ENCODE measurements at regions not wholly inside any gene's neighbourhood (a gene's known extent, or its start where the extent isn't known, plus 50 kb on each side); places are given as distances from the start of the nearest gene placed in this dataset.

- TF ChIP-seq NFIC (IDR thresholded peaks at IDR 0.05), result no peak
- TF ChIP-seq, protein P1, sequence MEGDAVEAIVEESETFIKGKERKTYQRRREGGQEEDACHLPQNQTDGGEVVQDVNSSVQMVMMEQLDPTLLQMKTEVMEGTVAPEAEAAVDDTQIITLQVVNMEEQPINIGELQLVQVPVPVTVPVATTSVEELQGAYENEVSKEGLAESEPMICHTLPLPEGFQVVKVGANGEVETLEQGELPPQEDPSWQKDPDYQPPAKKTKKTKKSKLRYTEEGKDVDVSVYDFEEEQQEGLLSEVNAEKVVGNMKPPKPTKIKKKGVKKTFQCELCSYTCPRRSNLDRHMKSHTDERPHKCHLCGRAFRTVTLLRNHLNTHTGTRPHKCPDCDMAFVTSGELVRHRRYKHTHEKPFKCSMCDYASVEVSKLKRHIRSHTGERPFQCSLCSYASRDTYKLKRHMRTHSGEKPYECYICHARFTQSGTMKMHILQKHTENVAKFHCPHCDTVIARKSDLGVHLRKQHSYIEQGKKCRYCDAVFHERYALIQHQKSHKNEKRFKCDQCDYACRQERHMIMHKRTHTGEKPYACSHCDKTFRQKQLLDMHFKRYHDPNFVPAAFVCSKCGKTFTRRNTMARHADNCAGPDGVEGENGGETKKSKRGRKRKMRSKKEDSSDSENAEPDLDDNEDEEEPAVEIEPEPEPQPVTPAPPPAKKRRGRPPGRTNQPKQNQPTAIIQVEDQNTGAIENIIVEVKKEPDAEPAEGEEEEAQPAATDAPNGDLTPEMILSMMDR (IDR thresholded peaks at IDR 0.05 in 2 of 3, conservative IDR thresholded peaks at IDR 0.05 in 1 of 3; ENCODE audit: insufficient read depth in 2 of 3, low read depth in 1 of 3, low read length in 3 of 3), result no peak
- no peak for TF ChIP-seq MYC (IDR thresholded peaks at IDR 0.05; ENCODE audit: low read depth, low read length)
- no peak for TF ChIP-seq MYC (CRISPR knock-in tag; IDR thresholded peaks at IDR 0.05; ENCODE audit: borderline replicate concordance, low read depth)
- TF ChIP-seq ESRRA (IDR thresholded peaks at IDR 0.05; ENCODE audit: borderline replicate concordance, low read depth), result no peak
- no peak for TF ChIP-seq ZNF407 (IDR thresholded peaks at IDR 0.05; ENCODE audit: low read depth)
- TF ChIP-seq FOXJ3 (CRISPR knock-in tag; IDR thresholded peaks at IDR 0.05), result no peak
- TF ChIP-seq, protein P2, sequence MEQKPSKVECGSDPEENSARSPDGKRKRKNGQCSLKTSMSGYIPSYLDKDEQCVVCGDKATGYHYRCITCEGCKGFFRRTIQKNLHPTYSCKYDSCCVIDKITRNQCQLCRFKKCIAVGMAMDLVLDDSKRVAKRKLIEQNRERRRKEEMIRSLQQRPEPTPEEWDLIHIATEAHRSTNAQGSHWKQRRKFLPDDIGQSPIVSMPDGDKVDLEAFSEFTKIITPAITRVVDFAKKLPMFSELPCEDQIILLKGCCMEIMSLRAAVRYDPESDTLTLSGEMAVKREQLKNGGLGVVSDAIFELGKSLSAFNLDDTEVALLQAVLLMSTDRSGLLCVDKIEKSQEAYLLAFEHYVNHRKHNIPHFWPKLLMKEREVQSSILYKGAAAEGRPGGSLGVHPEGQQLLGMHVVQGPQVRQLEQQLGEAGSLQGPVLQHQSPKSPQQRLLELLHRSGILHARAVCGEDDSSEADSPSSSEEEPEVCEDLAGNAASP (IDR thresholded peaks at IDR 0.05), result no peak
- TF ChIP-seq, protein P3, sequence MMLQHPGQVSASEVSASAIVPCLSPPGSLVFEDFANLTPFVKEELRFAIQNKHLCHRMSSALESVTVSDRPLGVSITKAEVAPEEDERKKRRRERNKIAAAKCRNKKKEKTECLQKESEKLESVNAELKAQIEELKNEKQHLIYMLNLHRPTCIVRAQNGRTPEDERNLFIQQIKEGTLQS (IDR thresholded peaks at IDR 0.05), result no peak
- TF ChIP-seq, protein P3 (CRISPR knock-in tag; conservative IDR thresholded peaks at IDR 0.05), result no peak
- no peak for TF ChIP-seq TARDBP (IDR thresholded peaks at IDR 0.05)
Observed at GRCh38 chr20:12133553-12133952, 215.9 kb downstream of the BTBD3 start.
